HCT116 (cell line): ENCODE measurements at regions not wholly inside any gene's neighbourhood (a gene's known extent, or its start where the extent isn't known, plus 50 kb on each side); places are given as distances from the start of the nearest gene placed in this dataset.

Source experiments
- CEBPB ChIP-seq: IDR thresholded peaks from 2 replicates; pipeline ENCODE4 v1.6.1; 2012; ENCODE audit warnings: low read depth
- CTCF ChIP-seq, 3 experiments: fragments of 200-600 bp in 1 of 3; sonication (generic) in 1 of 3; IDR thresholded peaks in 2 of 3; conservative IDR thresholded peaks in 1 of 3; 2 replicates each; pipeline ENCODE4 v1.5.1; 2012 to 2017; ENCODE audit warnings: low read depth in 2 of 3, low read length in 2 of 3, antibody characterized with exemption in 1 of 3, borderline replicate concordance in 1 of 3, control low read depth in 1 of 3, mild to moderate bottlenecking in 1 of 3, mixed read lengths in 1 of 3, mixed run types in 1 of 3, moderate library complexity in 1 of 3; ENCODE audit not compliant: insufficient read depth in 1 of 3
- EGR1 ChIP-seq: IDR thresholded peaks from 2 replicates; pipeline ENCODE4 v1.6.1; 2012; ENCODE audit warnings: low read depth
- EZH2 ChIP-seq: fragments of 200-600 bp; sonication (generic); IDR thresholded peaks from 2 replicates; pipeline ENCODE4 v1.6.1; 2017; ENCODE audit warnings: antibody characterized with exemption, mixed run types
- FOSL1 ChIP-seq: IDR thresholded peaks from 2 replicates; pipeline ENCODE4 v1.6.1; 2012; ENCODE audit warnings: low read depth
- JUND ChIP-seq: IDR thresholded peaks from 2 replicates; pipeline ENCODE4 v1.6.1; 2012
- MAX ChIP-seq: IDR thresholded peaks from 2 replicates; pipeline ENCODE4 v1.6.1; 2012
- POLR2A ChIP-seq: IDR thresholded peaks from 2 replicates; pipeline ENCODE4 v1.7.0; 2011; ENCODE audit warnings: borderline replicate concordance; ENCODE audit not compliant: insufficient read depth, insufficient read length; ENCODE audit errors: extremely low read depth
- REST ChIP-seq: IDR thresholded peaks from 2 replicates; pipeline ENCODE4 v1.6.1; 2012; ENCODE audit warnings: low read depth
- SIN3A ChIP-seq: IDR thresholded peaks from 2 replicates; pipeline ENCODE4 v1.6.1; 2012; ENCODE audit warnings: low read depth
- TCF7L2 ChIP-seq: IDR thresholded peaks from 2 replicates; pipeline ENCODE4 v1.7.0; 2011; ENCODE audit warnings: borderline replicate concordance, inconsistent platforms; ENCODE audit not compliant: insufficient read depth, insufficient read length; ENCODE audit errors: extremely low read depth
- ZBTB33 ChIP-seq: IDR thresholded peaks from 2 replicates; pipeline ENCODE4 v1.6.1; 2011; ENCODE audit warnings: mild to moderate bottlenecking, low read length, moderate library complexity; ENCODE audit not compliant: insufficient replicate concordance; ENCODE audit errors: extremely low read depth
- TF ChIP-seq, protein P1 (sequence below): IDR thresholded peaks from 2 replicates; pipeline ENCODE4 v1.6.1; 2012

GRCh38 chr12:48422060-48422459 lies 50.3 kb upstream of the ANP32D start:
- no peak for TF ChIP-seq ZBTB33
- no peak for TF ChIP-seq JUND
- no peak for TF ChIP-seq FOSL1
- no peak for TF ChIP-seq CTCF (IDR thresholded peaks at IDR 0.05 in 2 of 3, conservative IDR thresholded peaks at IDR 0.05 in 1 of 3; ENCODE audit: borderline replicate concordance in 1 of 3, insufficient read depth in 1 of 3, low read depth in 2 of 3, low read length in 2 of 3)
- TF ChIP-seq REST = no peak
- no peak for TF ChIP-seq EGR1
- TF ChIP-seq EZH2 = no peak
- TF ChIP-seq CEBPB = no peak
- TF ChIP-seq MAX = no peak
- TF ChIP-seq TCF7L2 = no peak
- TF ChIP-seq, protein P1, sequence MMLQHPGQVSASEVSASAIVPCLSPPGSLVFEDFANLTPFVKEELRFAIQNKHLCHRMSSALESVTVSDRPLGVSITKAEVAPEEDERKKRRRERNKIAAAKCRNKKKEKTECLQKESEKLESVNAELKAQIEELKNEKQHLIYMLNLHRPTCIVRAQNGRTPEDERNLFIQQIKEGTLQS = no peak
- no peak for TF ChIP-seq POLR2A
- TF ChIP-seq SIN3A = no peak
